ENCODE measurements at regions not wholly inside any gene's neighbourhood (a gene's known extent, or its start where the extent isn't known, plus 50 kb on each side); places are given as distances from the start of the nearest gene placed in this dataset.

GRCh38 chr2:228533156-228533555, 351.7 kb upstream of the SPHKAP start:
- TF ChIP-seq CTCF (IDR thresholded peaks at IDR 0.05; ENCODE audit: low read length) (no peak), EZH2 (IDR thresholded peaks at IDR 0.05; ENCODE audit: borderline replicate concordance, low read length) (no peak)
